ENCODE measurements at regions not wholly inside any gene's neighbourhood (a gene's known extent, or its start where the extent isn't known, plus 50 kb on each side); places are given as distances from the start of the nearest gene placed in this dataset.
A peak's percentile ranks its signal among the peaks of the same experiment; 100 is the strongest.

GRCh38 chr4:114038762-114039387, 59.4 kb upstream of the ARSJ start:
- ATAC-seq (ENCODE audit: insufficient read depth, low FRiP score) (no peak), DNase-seq (peak in 2 of 3 donors; percentile 44 to 51)
- no peak overlapping the region for H3K4me3 ChIP-seq
- 56 to 74% methylated on average over 2 of the region's 2 CpGs for WGBS, 2 donors
- no peaks in the 10 kb centered on the region for H3K9me3 ChIP-seq (ENCODE audit: control insufficient read depth in 4 of 4, insufficient read depth in 3 of 4, low read length in 3 of 4)
- no peak for TF ChIP-seq CTCF (IDR thresholded peaks at IDR 0.05; ENCODE audit: control extremely low read depth, extremely low read depth)
- H3K9ac ChIP-seq (ENCODE audit: insufficient read depth in 1 of 2, low read length in 2 of 2) = no peak overlapping the region
- H3K27me3 ChIP-seq (ENCODE audit: control insufficient read depth in 3 of 3, insufficient read depth in 3 of 3, low read length in 2 of 3) = no peaks in the 10 kb centered on the region
- no peaks in the 10 kb centered on the region for H3K36me3 ChIP-seq (ENCODE audit: control insufficient read depth in 4 of 4, insufficient read depth in 4 of 4, low read length in 4 of 4)
- H3K4me1 ChIP-seq (ENCODE audit: control insufficient read depth in 5 of 5, insufficient read depth in 5 of 5, low read length in 5 of 5) = peaks cover 0 to 15% (median 3%) of the 10 kb centered on the region in 5 donors
- no peak overlapping the region for H3K27ac ChIP-seq (ENCODE audit: low read depth in 1 of 2, low read length in 1 of 2)

- Histone ChIP-seq H3K4me1 (ENCODE audit: control insufficient read depth in 5 of 5, insufficient read depth in 5 of 5, low read length in 5 of 5) (peaks cover 0 to 15% (median 3%) of the 10 kb centered on the region in 5 donors), H3K4me3 (no peak overlapping the region), H3K27me3 (ENCODE audit: control insufficient read depth in 3 of 3, insufficient read depth in 3 of 3, low read length in 2 of 3) (no peaks in the 10 kb centered on the region), H3K9ac (ENCODE audit: insufficient read depth in 1 of 2, low read length in 2 of 2) (no peak overlapping the region), H3K9me3 (ENCODE audit: control insufficient read depth in 4 of 4, insufficient read depth in 3 of 4, low read length in 3 of 4) (no peaks in the 10 kb centered on the region), H3K36me3 (ENCODE audit: control insufficient read depth in 4 of 4, insufficient read depth in 4 of 4, low read length in 4 of 4) (no peaks in the 10 kb centered on the region), H3K27ac (ENCODE audit: low read depth in 1 of 2, low read length in 1 of 2) (no peak overlapping the region)
- WGBS, 2 donors = 54% methylated on average over 3 of the region's 3 CpGs
- no peak for TF ChIP-seq CTCF (IDR thresholded peaks at IDR 0.05; ENCODE audit: control extremely low read depth, extremely low read depth)
- ATAC-seq (ENCODE audit: insufficient read depth, low FRiP score) (no peak), DNase-seq (no peak)
These were observed 61.1 kb upstream of the ARSJ start for GRCh38 chr4:114040319-114041116.

GRCh38 chr4:114041117-114041475, 61.6 kb upstream of the ARSJ start:
- WGBS, 2 donors = 76 to 87% methylated on average over 2 of the region's 2 CpGs
- ATAC-seq (ENCODE audit: insufficient read depth, low FRiP score) (no peak), DNase-seq (no peak)
- H3K4me3 ChIP-seq = no peak overlapping the region
- no peak overlapping the region for H3K27ac ChIP-seq (ENCODE audit: low read depth in 1 of 2, low read length in 1 of 2)
- H3K36me3 ChIP-seq (ENCODE audit: control insufficient read depth in 4 of 4, insufficient read depth in 4 of 4, low read length in 4 of 4) = no peaks in the 10 kb centered on the region
- no peaks in the 10 kb centered on the region for H3K27me3 ChIP-seq (ENCODE audit: control insufficient read depth in 3 of 3, insufficient read depth in 3 of 3, low read length in 2 of 3)
- peaks cover 0 to 15% (median 3%) of the 10 kb centered on the region in 5 donors for H3K4me1 ChIP-seq (ENCODE audit: control insufficient read depth in 5 of 5, insufficient read depth in 5 of 5, low read length in 5 of 5)
- no peak for TF ChIP-seq CTCF (IDR thresholded peaks at IDR 0.05; ENCODE audit: control extremely low read depth, extremely low read depth)
- H3K9me3 ChIP-seq (ENCODE audit: control insufficient read depth in 4 of 4, insufficient read depth in 3 of 4, low read length in 3 of 4) = no peaks in the 10 kb centered on the region
- no peak overlapping the region for H3K9ac ChIP-seq (ENCODE audit: insufficient read depth in 1 of 2, low read length in 2 of 2)

All from lung (tissue), 11 donors.